Stomach (tissue), 8 donors: ENCODE measurements at regions not wholly inside any gene's neighbourhood (a gene's known extent, or its start where the extent isn't known, plus 50 kb on each side); places are given as distances from the start of the nearest gene placed in this dataset.

Experiments used
- DNase-seq, 2 donors: peaks; one replicate each; pipeline versions ENCODE4 v3.0.0 to v3.0.0-alpha.2; 2013 to 2019
- H3K27ac ChIP-seq, 5 donors: fragments of 200-600 bp in 4 of 5; sonication (generic) in 4 of 5; one replicate each; pipeline ENCODE4 v1.5.1; 2013 to 2019; ENCODE audit warnings: mild to moderate bottlenecking in 1 of 5, moderate library complexity in 1 of 5
- H3K27me3 ChIP-seq, 3 donors: fragments of 200-600 bp; sonication (generic); one replicate each; pipeline ENCODE4 v1.5.1; 2017 to 2019; ENCODE audit warnings: mixed run types in 1 of 3
- H3K36me3 ChIP-seq, 4 donors: fragments of 200-600 bp; sonication (generic); 1 replicate in 3 of 4; 2 replicates in 1 of 4; pipeline ENCODE4 v1.5.1; 2016 to 2019
- H3K4me1 ChIP-seq, 4 donors: fragments of 200-600 bp; sonication (generic); one replicate each; pipeline ENCODE4 v1.5.1; 2016 to 2019
- H3K4me3 ChIP-seq, 4 donors: fragments of 200-600 bp; sonication (generic) in 3 of 4; one replicate each; pipeline ENCODE4 v1.5.1; 2016 to 2019; ENCODE audit warnings: mild to moderate bottlenecking in 1 of 4
- H3K9me3 ChIP-seq, 4 donors: fragments of 200-600 bp; sonication (generic); one replicate each; pipeline ENCODE4 v1.5.1; 2016 to 2019
- CTCF ChIP-seq, 7 experiments: fragments of 450-650 bp in 4 of 7; fragments of 200-600 bp in 3 of 7; sonication (generic) in 3 of 7; IDR thresholded peaks; one replicate each; pipeline ENCODE4 v1.5.1; 2016 to 2019; ENCODE audit warnings: antibody characterized with exemption in 7 of 7, control low read depth in 2 of 7, mild to moderate bottlenecking in 1 of 7
- EP300 ChIP-seq: sonication (generic); formaldehyde crosslinking; IDR thresholded peaks from one replicate; pipeline ENCODE4 v1.6.1; 2017; ENCODE audit warnings: antibody characterized with exemption
- POLR2A ChIP-seq, 4 donors: fragments of 450-650 bp; IDR thresholded peaks; one replicate each; pipeline ENCODE4 v1.6.1; 2016; ENCODE audit warnings: antibody characterized with exemption in 4 of 4, control low read depth in 2 of 4, mild to moderate bottlenecking in 1 of 4, moderate library complexity in 1 of 4
- POLR2AphosphoS5 ChIP-seq, 3 donors: sonication (generic); formaldehyde crosslinking; IDR thresholded peaks; one replicate each; pipeline ENCODE4 v1.6.1; 2016; ENCODE audit warnings: antibody characterized with exemption in 3 of 3
- WGBS, 5 donors: extraction: QIAGEN DNeasy Blood & Tissue Kit in 3 of 5; methylation state at CpG; one replicate each; pipeline versions ENCODE4 v1.1.5 to v1.1.7; 2013 to 2018; 5-methylcytosine and 5-hydroxymethylcytosine counted together
- intact Hi-C: fragments of 100-400 bp; cut with DNase I; formaldehyde crosslinking; loops from one replicate; pipeline ENCODE4 v1.15.1; 2023; ENCODE audit warnings: low total_unique reads
- donor health status: healthy with polysubstance abuse.
- donor health status: Bipolar disorder and iron deficiency.
- donor health status: healthy.

- Histone ChIP-seq H3K4me3 (peak overlapping the region; percentile 42 to 52 (median 50)), H3K27ac (peak overlapping the region in 4 of 5 donors; percentile 73 to 86 (median 79)), H3K36me3 (no peaks in the 10 kb centered on the region), H3K4me1 (peaks cover 22 to 52% (median 27%) of the 10 kb centered on the region in 4 donors), H3K27me3 (no peaks in the 10 kb centered on the region), H3K9me3 (no peaks in the 10 kb centered on the region)
- DNase-seq: no peak
- intact Hi-C loops: no loop called here
- TF ChIP-seq POLR2A (IDR thresholded peaks at IDR 0.05) (no peak), CTCF (IDR thresholded peaks at IDR 0.05) (no peak), POLR2AphosphoS5 (IDR thresholded peaks at IDR 0.05) (no peak), EP300 (no peak)
- 62 to 78% (median 66%) methylated on average over 4 of the region's 4 CpGs for WGBS, 5 donors
These were observed 100.1 kb upstream of the SLC45A1 start for GRCh38 chr1:8217809-8218208.

- intact Hi-C loops: no loop called here
- Histone ChIP-seq H3K27me3 (no peaks in the 10 kb centered on the region), H3K4me3 (peak overlapping the region; percentile 42 to 52 (median 50)), H3K27ac (peak overlapping the region; percentile 36 to 86 (median 79)), H3K9me3 (no peaks in the 10 kb centered on the region), H3K36me3 (no peaks in the 10 kb centered on the region), H3K4me1 (peaks cover 22 to 59% (median 27%) of the 10 kb centered on the region in 4 donors)
- 2 to 22% (median 5%) methylated on average over 9 to 70 of the region's 70 CpGs for WGBS, 5 donors
- TF ChIP-seq POLR2AphosphoS5 (IDR thresholded peaks at IDR 0.05) (no peak), CTCF (IDR thresholded peaks at IDR 0.05) (no peak), POLR2A (IDR thresholded peaks at IDR 0.05) (no peak), EP300 (no peak)
- peak; percentile 47 to 82 for DNase-seq
These were observed 100.8 kb upstream of the SLC45A1 start for GRCh38 chr1:8217011-8217711.

DNA sequence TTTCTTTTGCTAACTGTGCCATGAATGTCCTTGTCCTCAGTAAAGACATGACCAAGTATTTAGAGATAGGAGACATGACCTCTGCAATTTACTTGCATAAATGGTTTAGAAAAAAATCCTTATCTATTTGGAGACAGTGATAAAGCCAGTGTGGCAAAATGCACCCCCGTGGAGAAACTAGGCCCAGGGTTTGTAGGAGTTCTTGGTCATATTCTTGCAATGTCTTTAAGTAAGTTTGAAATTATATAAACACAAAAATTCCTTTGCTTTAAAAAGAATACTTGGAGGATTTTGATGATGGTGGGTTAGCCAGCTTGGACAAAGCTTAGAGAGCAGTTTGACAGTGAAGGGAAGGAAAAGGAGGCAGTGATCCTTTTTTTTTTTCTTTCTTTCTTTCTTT is 101.9 kb upstream of the SLC45A1 start:
- Histone ChIP-seq H3K27me3 (no peaks in the 10 kb centered on the region), H3K4me3 (no peak overlapping the region), H3K4me1 (peaks cover 22 to 70% (median 30%) of the 10 kb centered on the region in 4 donors), H3K9me3 (no peaks in the 10 kb centered on the region), H3K36me3 (no peaks in the 10 kb centered on the region), H3K27ac (peak overlapping the region in 3 of 5 donors; percentile 60 to 79 (median 67))
- intact Hi-C loops: no loop called here
- DNase-seq: no peak
- no peak for TF ChIP-seq CTCF (IDR thresholded peaks at IDR 0.05)
- no peak for TF ChIP-seq EP300
- TF ChIP-seq POLR2AphosphoS5 (IDR thresholded peaks at IDR 0.05): no peak
- TF ChIP-seq POLR2A (IDR thresholded peaks at IDR 0.05): no peak
- 6 to 22% (median 19%) methylated on average over 1 of the region's 1 CpG for WGBS, 5 donors

DNA sequence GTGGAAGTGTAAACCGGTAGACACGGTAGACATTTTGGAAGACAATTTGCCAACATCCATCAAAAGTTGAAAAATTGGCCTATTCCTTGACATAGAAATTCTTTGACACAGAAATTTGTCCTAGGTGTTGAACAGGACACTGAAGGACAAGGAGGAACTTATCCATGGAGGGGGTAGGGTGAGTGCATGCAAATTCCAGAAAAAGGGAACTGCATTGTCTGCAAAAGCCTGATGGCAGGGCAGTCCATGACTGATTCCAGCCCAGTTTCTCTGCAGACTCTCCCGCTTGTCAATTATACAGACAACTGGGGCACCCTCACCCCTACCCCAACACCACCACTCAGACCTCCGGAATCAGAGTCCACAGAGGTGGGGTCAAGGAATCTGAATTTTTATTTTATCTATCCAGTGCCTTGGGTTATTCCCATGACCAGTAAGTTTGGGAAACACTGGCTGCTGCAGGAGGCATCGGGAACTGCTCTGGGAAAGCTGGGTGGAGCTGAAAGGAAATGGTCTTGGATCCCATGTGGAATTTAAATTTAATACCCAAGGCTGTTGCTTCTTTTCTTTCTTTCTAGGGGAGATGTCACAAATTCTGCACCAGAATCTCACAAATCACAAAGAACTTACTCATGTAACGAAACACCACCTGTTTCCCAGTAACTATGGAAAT is 103.3 kb upstream of the SLC45A1 start:
- H3K4me3 ChIP-seq: no peak overlapping the region
- intact Hi-C loops: no loop called here
- no peaks in the 10 kb centered on the region for H3K9me3 ChIP-seq
- 79 to 90% (median 87%) methylated on average over 6 of the region's 6 CpGs for WGBS, 5 donors
- TF ChIP-seq EP300: no peak
- TF ChIP-seq CTCF (IDR thresholded peaks at IDR 0.05): no peak
- no peak for TF ChIP-seq POLR2AphosphoS5 (IDR thresholded peaks at IDR 0.05)
- no peak for TF ChIP-seq POLR2A (IDR thresholded peaks at IDR 0.05)
- H3K36me3 ChIP-seq: no peaks in the 10 kb centered on the region
- H3K27me3 ChIP-seq: no peaks in the 10 kb centered on the region
- H3K4me1 ChIP-seq: peaks cover 22 to 72% (median 30%) of the 10 kb centered on the region in 4 donors
- no peak for DNase-seq
- peak overlapping the region in 1 of 5 donors; percentile 67 for H3K27ac ChIP-seq
